ENCODE measurements at regions not wholly inside any gene's neighbourhood (a gene's known extent, or its start where the extent isn't known, plus 50 kb on each side); places are given as distances from the start of the nearest gene placed in this dataset.

DNA sequence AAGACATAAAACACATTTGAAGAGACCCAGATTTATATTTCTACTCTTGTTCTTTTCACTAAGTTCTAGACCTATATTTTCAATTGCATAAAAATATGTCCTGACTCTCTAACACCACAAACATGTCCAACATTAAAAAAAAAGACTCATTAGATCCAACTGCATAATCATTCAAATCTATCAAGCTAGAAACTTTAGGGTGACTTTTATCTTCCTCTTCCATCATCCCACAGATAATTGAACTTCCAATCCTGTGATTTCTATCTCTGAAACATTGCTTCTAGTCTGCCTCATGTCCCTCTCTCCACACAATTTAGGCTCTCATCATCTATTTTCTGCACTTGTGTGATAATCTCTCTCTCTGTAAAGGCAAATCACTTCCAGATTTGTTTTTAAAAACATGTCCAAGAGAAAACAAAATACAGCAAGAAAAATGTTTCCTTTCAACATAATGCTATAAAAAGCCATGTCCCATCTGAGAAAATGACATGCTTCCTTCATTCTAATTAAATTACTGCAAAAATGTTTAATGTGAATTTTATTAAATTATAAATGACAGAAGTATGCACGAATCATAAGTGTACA, 615.9 kb downstream of the RNF144B start:
- H2AFZ ChIP-seq (ENCODE audit: low read depth), result no peak overlapping the region
- CTCF ChIA-PET, result interaction anchor here (1.1 kb wide), 1 partner anchor 12 kb away, joined by 3 read pairs; no protein-coding TSS in a partner anchor
- no peaks in the 10 kb centered on the region for H4K20me1 ChIP-seq (ENCODE audit: insufficient read depth)
- H3K27me3 ChIP-seq (ENCODE audit: insufficient read depth), result no peaks in the 10 kb centered on the region
- no peaks in the 10 kb centered on the region for H3K4me1 ChIP-seq (ENCODE audit: control insufficient read depth in 1 of 2, insufficient read depth in 2 of 2, low read depth in 1 of 2, low read length in 1 of 2)
- POLR2A ChIA-PET, result no interaction called here
- 0% methylated on average over 1 of the region's 1 CpG for WGBS (ENCODE audit: low lambda C conversion rate)
- no peaks in the 10 kb centered on the region for H3K36me3 ChIP-seq (replicated peaks in 1 of 2; ENCODE audit: control insufficient read depth in 1 of 2, insufficient read depth in 2 of 2, low read length in 1 of 2)
- no peak overlapping the region for H3K4me2 ChIP-seq
- no peaks in the 10 kb centered on the region for H3F3A ChIP-seq (replicated peaks; ENCODE audit: insufficient read depth)
- H3K27ac ChIP-seq (ENCODE audit: low read depth in 2 of 2, low read length in 1 of 2), result no peak overlapping the region
- TF ChIP-seq FOSL2 (IDR thresholded peaks at IDR 0.05; ENCODE audit: borderline replicate concordance, low read depth) (no peak), TEAD4 (IDR thresholded peaks at IDR 0.05; ENCODE audit: borderline replicate concordance, insufficient read depth) (no peak), RCOR1 (IDR thresholded peaks at IDR 0.05; ENCODE audit: low read length) (no peak), YY1 (IDR thresholded peaks at IDR 0.05; ENCODE audit: low read depth) (no peak), ELF1 (IDR thresholded peaks at IDR 0.05) (no peak), RFX5 (IDR thresholded peaks at IDR 0.05; ENCODE audit: low read length) (no peak), JUND (IDR thresholded peaks at IDR 0.05) (no peak), FOXJ3 (CRISPR knock-in tag; IDR thresholded peaks at IDR 0.05) (no peak), MXI1 (IDR thresholded peaks at IDR 0.05; ENCODE audit: low read depth, low read length) (no peak), TCF12 (IDR thresholded peaks at IDR 0.05) (no peak), RXRA (IDR thresholded peaks at IDR 0.05; ENCODE audit: borderline replicate concordance, low read depth) (no peak), CHD2 (IDR thresholded peaks at IDR 0.05; ENCODE audit: low read length, partially characterized antibody) (no peak), POLR2AphosphoS5 (IDR thresholded peaks at IDR 0.05; ENCODE audit: low read depth, low read length) (no peak)
- TF ChIP-seq, protein P1, sequence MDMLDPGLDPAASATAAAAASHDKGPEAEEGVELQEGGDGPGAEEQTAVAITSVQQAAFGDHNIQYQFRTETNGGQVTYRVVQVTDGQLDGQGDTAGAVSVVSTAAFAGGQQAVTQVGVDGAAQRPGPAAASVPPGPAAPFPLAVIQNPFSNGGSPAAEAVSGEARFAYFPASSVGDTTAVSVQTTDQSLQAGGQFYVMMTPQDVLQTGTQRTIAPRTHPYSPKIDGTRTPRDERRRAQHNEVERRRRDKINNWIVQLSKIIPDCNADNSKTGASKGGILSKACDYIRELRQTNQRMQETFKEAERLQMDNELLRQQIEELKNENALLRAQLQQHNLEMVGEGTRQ (IDR thresholded peaks at IDR 0.05; ENCODE audit: borderline replicate concordance, low read depth, low read length), result no peak
- TF ChIP-seq, protein P2, sequence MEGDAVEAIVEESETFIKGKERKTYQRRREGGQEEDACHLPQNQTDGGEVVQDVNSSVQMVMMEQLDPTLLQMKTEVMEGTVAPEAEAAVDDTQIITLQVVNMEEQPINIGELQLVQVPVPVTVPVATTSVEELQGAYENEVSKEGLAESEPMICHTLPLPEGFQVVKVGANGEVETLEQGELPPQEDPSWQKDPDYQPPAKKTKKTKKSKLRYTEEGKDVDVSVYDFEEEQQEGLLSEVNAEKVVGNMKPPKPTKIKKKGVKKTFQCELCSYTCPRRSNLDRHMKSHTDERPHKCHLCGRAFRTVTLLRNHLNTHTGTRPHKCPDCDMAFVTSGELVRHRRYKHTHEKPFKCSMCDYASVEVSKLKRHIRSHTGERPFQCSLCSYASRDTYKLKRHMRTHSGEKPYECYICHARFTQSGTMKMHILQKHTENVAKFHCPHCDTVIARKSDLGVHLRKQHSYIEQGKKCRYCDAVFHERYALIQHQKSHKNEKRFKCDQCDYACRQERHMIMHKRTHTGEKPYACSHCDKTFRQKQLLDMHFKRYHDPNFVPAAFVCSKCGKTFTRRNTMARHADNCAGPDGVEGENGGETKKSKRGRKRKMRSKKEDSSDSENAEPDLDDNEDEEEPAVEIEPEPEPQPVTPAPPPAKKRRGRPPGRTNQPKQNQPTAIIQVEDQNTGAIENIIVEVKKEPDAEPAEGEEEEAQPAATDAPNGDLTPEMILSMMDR (IDR thresholded peaks at IDR 0.05), result no peak
- TF ChIP-seq, protein P3, sequence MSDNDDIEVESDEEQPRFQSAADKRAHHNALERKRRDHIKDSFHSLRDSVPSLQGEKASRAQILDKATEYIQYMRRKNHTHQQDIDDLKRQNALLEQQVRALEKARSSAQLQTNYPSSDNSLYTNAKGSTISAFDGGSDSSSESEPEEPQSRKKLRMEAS (IDR thresholded peaks at IDR 0.05; ENCODE audit: low read depth), result no peak
- no peak for DNase-seq
- H3K79me2 ChIP-seq (ENCODE audit: insufficient read depth), result no peaks in the 10 kb centered on the region
- no peaks in the 10 kb centered on the region for H3K9me2 ChIP-seq
- H3K4me3 ChIP-seq (ENCODE audit: low read depth in 2 of 2, low read length in 1 of 2), result no peak overlapping the region
- no peak overlapping the region for H3K9ac ChIP-seq
- no peaks in the 10 kb centered on the region for H3K9me3 ChIP-seq

DNA sequence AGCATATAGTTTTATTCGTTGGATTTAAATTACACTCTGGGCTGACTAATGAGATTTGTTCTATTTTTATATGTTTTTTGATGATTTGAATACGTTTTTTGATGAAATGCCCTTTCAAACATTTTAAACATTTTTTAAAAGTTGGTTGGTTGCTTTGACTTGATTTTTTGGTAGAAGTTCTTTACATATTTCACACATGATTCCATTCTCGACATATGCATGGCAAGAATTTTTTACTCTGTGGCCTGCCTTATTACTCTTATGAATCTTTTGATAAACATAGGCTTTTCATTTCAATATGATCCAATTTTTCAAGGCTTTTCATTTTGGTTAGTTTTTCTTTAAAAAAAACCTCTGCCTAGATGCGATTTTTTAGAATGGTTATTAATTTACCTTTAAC, 617.0 kb downstream of the RNF144B start:
- ChIA-PET POLR2A (no interaction called here), CTCF (no interaction called here)
- Histone ChIP-seq H3K9me2 (no peaks in the 10 kb centered on the region), H3K27me3 (ENCODE audit: insufficient read depth) (no peaks in the 10 kb centered on the region), H3K9me3 (no peaks in the 10 kb centered on the region), H3F3A (replicated peaks; ENCODE audit: insufficient read depth) (no peaks in the 10 kb centered on the region), H3K27ac (ENCODE audit: low read depth in 2 of 2, low read length in 1 of 2) (no peak overlapping the region), H4K20me1 (ENCODE audit: insufficient read depth) (no peaks in the 10 kb centered on the region), H2AFZ (ENCODE audit: low read depth) (no peak overlapping the region), H3K4me1 (ENCODE audit: control insufficient read depth in 1 of 2, insufficient read depth in 2 of 2, low read depth in 1 of 2, low read length in 1 of 2) (no peaks in the 10 kb centered on the region), H3K79me2 (ENCODE audit: insufficient read depth) (no peaks in the 10 kb centered on the region), H3K4me2 (no peak overlapping the region), H3K36me3 (replicated peaks in 1 of 2; ENCODE audit: control insufficient read depth in 1 of 2, insufficient read depth in 2 of 2, low read length in 1 of 2) (no peaks in the 10 kb centered on the region), H3K4me3 (ENCODE audit: low read depth in 2 of 2, low read length in 1 of 2) (no peak overlapping the region), H3K9ac (no peak overlapping the region)
- no peak for DNase-seq
- no peak for TF ChIP-seq FOXJ3 (CRISPR knock-in tag; IDR thresholded peaks at IDR 0.05)
- WGBS (ENCODE audit: low lambda C conversion rate), result 4% methylated on average over 4 of the region's 4 CpGs
